Cardiac fibroblast (primary cell): ENCODE measurements at regions not wholly inside any gene's neighbourhood (a gene's known extent, or its start where the extent isn't known, plus 50 kb on each side); places are given as distances from the start of the nearest gene placed in this dataset.

ENCODE experiments used
- DNase-seq, 2 donors: peaks; one replicate each; pipeline versions ENCODE4 v3.0.0 to v3.0.0-alpha.2; 2010; ENCODE audit warnings: low read depth in 2 of 2
- H3K4me3 ChIP-seq, 2 donors: replicated peaks in 1 of 2; 1 replicate in 1 of 2; 2 replicates in 1 of 2; pipeline ENCODE4 v1.5.1; 2011; ENCODE audit warnings: low read depth in 2 of 2, low read length in 2 of 2, mild to moderate bottlenecking in 2 of 2, moderate library complexity in 1 of 2
- CTCF ChIP-seq: IDR thresholded peaks from one replicate; pipeline ENCODE4 v1.5.1; 2011; ENCODE audit warnings: low read depth, mild to moderate bottlenecking, low read length, inconsistent platforms

- DNase-seq: no peak
Observed at GRCh38 chr2:16046649-16047048, 106.3 kb downstream of the MYCN start.

GRCh38 chr2:16045653-16046352 is 105.5 kb downstream of the MYCN start:
- DNase-seq: no peak
- TF ChIP-seq CTCF: no peak
- no peak overlapping the region for H3K4me3 ChIP-seq

More at GRCh38 chr2:16046649-16047048, 106.3 kb downstream of the MYCN start:
- H3K4me3 ChIP-seq: no peak overlapping the region
- TF ChIP-seq CTCF: no peak

- DNase-seq: no peak
- H3K4me3 ChIP-seq: no peak overlapping the region
- no peak for TF ChIP-seq CTCF
Observed at GRCh38 chr2:16044946-16045456, 104.7 kb downstream of the MYCN start.

GRCh38 chr2:16043627-16044026 is 103.3 kb downstream of the MYCN start:
- no peak for DNase-seq
- no peak for TF ChIP-seq CTCF
- H3K4me3 ChIP-seq: no peak overlapping the region

- TF ChIP-seq CTCF: no peak
- no peak overlapping the region for H3K4me3 ChIP-seq
- no peak for DNase-seq
Observed at GRCh38 chr2:16043192-16043591, 102.8 kb downstream of the MYCN start.

GRCh38 chr2:16042201-16042700 is 101.9 kb downstream of the MYCN start:
- no peak for TF ChIP-seq CTCF
- no peak overlapping the region for H3K4me3 ChIP-seq
- DNase-seq: no peak
